ENCODE measurements at regions not wholly inside any gene's neighbourhood (a gene's known extent, or its start where the extent isn't known, plus 50 kb on each side); places are given as distances from the start of the nearest gene placed in this dataset.

- no peak for TF ChIP-seq CTCF (IDR thresholded peaks at IDR 0.05)
- TF ChIP-seq POLR2A (IDR thresholded peaks at IDR 0.05) = no peak
Observed at GRCh38 chr9:108108280-108108851, 618.8 kb upstream of the KLF4 start.
